Loucy (cell line): ENCODE measurements at regions not wholly inside any gene's neighbourhood (a gene's known extent, or its start where the extent isn't known, plus 50 kb on each side); places are given as distances from the start of the nearest gene placed in this dataset.

Source experiments
- EZH2phosphoT487 ChIP-seq: fragments of 200-600 bp; IDR thresholded peaks from 2 replicates; pipeline ENCODE4 v1.6.1; 2018; ENCODE audit warnings: antibody characterized with exemption, mild to moderate bottlenecking, moderate library complexity, borderline replicate concordance
- TF ChIP-seq, protein P1 (sequence below): fragments of 200-600 bp; sonication (generic); conservative IDR thresholded peaks from 2 replicates; pipeline ENCODE4 v1.5.1; 2014; ENCODE audit warnings: mild to moderate bottlenecking, antibody characterized with exemption, low read length

GRCh38 chr11:92765082-92765840 is 204.2 kb upstream of the MTNR1B start:
- TF ChIP-seq, protein P1, sequence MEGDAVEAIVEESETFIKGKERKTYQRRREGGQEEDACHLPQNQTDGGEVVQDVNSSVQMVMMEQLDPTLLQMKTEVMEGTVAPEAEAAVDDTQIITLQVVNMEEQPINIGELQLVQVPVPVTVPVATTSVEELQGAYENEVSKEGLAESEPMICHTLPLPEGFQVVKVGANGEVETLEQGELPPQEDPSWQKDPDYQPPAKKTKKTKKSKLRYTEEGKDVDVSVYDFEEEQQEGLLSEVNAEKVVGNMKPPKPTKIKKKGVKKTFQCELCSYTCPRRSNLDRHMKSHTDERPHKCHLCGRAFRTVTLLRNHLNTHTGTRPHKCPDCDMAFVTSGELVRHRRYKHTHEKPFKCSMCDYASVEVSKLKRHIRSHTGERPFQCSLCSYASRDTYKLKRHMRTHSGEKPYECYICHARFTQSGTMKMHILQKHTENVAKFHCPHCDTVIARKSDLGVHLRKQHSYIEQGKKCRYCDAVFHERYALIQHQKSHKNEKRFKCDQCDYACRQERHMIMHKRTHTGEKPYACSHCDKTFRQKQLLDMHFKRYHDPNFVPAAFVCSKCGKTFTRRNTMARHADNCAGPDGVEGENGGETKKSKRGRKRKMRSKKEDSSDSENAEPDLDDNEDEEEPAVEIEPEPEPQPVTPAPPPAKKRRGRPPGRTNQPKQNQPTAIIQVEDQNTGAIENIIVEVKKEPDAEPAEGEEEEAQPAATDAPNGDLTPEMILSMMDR, result no peak
- TF ChIP-seq EZH2phosphoT487, result no peak
